Middle frontal gyrus (tissue), 1 donor: ENCODE measurements at regions not wholly inside any gene's neighbourhood (a gene's known extent, or its start where the extent isn't known, plus 50 kb on each side); places are given as distances from the start of the nearest gene placed in this dataset.

Source experiments
- DNase-seq: peaks from one replicate; pipeline ENCODE4 v3.0.0-alpha.2; 2015; ENCODE audit warnings: low spot score; ENCODE audit errors: extremely low spot score

DNA sequence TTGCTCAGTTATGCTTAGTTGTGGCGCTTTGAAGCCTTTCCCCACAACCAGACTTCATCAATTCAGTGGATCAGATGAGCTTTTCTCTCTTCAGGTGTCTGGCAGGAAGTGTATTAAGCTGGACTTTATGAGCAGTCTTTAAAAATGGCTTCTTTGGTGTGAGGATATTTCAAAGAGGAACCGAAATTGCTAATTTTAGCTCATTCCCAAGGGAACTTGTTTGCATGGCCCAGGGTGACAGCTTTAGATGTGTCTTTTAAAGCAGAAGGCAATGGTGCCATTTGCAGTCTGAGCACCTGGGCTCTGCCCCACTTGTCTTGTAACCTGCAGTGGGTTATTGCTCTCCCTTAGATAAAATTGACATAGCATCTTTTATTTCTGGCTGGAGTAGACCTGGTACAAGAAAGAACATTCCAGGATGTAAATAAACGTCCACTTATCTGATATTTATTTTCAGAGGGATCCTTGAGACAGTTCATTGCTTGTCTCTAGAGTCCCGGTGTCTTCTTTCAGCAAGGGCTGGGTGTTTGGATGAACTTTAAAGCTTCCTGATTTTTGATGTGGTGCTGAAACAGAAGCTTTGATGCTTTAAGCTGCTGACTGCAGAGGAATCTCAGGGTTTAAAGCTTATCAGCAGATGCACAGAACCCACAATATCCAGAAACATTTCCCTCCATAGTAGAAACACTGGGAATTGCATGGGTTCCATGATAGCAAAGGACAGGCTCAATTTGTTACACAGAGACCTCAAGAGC is 241.7 kb downstream of the ADGRL2 start:
- no peak for DNase-seq
